CD14-positive monocyte (primary cell): ENCODE measurements at regions not wholly inside any gene's neighbourhood (a gene's known extent, or its start where the extent isn't known, plus 50 kb on each side); places are given as distances from the start of the nearest gene placed in this dataset.

ENCODE experiments used
- DNase-seq, 3 donors: peaks; one replicate each; pipeline ENCODE4 v3.0.0-alpha.2; 2011 to 2022
- H2AFZ ChIP-seq: 2 replicates; pipeline ENCODE4 v1.6.0; 2012; ENCODE audit warnings: mild to moderate bottlenecking, low read depth, low read length, inconsistent platforms; ENCODE audit not compliant: insufficient read depth, poor library complexity, severe bottlenecking
- H3K27ac ChIP-seq, 2 donors: 1 replicate in 1 of 2; 2 replicates in 1 of 2; pipeline ENCODE4 v1.5.1; 2012 to 2013; ENCODE audit warnings: low read length in 2 of 2, control low read depth in 1 of 2, inconsistent platforms in 1 of 2, low read depth in 1 of 2, mild to moderate bottlenecking in 1 of 2
- H3K27me3 ChIP-seq, 2 donors: one replicate each; pipeline versions ENCODE4 v1.6.0 to v1.6.1; 2011 to 2013; ENCODE audit warnings: low read length in 2 of 2; ENCODE audit not compliant: control insufficient read depth in 2 of 2, insufficient read depth in 2 of 2
- H3K36me3 ChIP-seq, 2 donors: replicated peaks in 1 of 2; 1 replicate in 1 of 2; 2 replicates in 1 of 2; pipeline versions ENCODE4 v1.5.1 to v1.6.1; 2012 to 2013; ENCODE audit warnings: low read length in 2 of 2, control low read depth in 1 of 2, inconsistent platforms in 1 of 2, mild to moderate bottlenecking in 1 of 2; ENCODE audit not compliant: insufficient read depth in 2 of 2, control insufficient read depth in 1 of 2
- H3K4me1 ChIP-seq, 2 donors: 1 replicate in 1 of 2; 2 replicates in 1 of 2; pipeline versions ENCODE4 v1.5.1 to v1.6.1; 2012 to 2013; ENCODE audit warnings: low read length in 2 of 2, control low read depth in 1 of 2, inconsistent platforms in 1 of 2, mild to moderate bottlenecking in 1 of 2, moderate library complexity in 1 of 2; ENCODE audit not compliant: insufficient read depth in 2 of 2, control insufficient read depth in 1 of 2
- H3K4me2 ChIP-seq: replicated peaks from 2 replicates; pipeline ENCODE3; 2012; ENCODE audit warnings: low read length, moderate library complexity, mild to moderate bottlenecking; ENCODE audit not compliant: poor library complexity, severe bottlenecking; ENCODE audit errors: extremely low read depth
- H3K4me3 ChIP-seq, 3 experiments: fragments of 200-600 bp in 1 of 3; sonication (generic) in 1 of 3; replicated peaks in 1 of 3; 1 replicate in 2 of 3; 2 replicates in 1 of 3; pipeline ENCODE4 v1.5.1; 2011 to 2013; ENCODE audit warnings: low read length in 3 of 3, mild to moderate bottlenecking in 3 of 3, control low read depth in 2 of 3, low read depth in 2 of 3, inconsistent platforms in 1 of 3, moderate library complexity in 1 of 3
- H3K79me2 ChIP-seq: 2 replicates; pipeline ENCODE4 v1.6.0; 2012; ENCODE audit warnings: mild to moderate bottlenecking, control low read depth, inconsistent platforms, low read length, moderate library complexity; ENCODE audit not compliant: insufficient read depth
- H3K9ac ChIP-seq: 2 replicates; pipeline ENCODE4 v1.6.0; 2017; ENCODE audit warnings: low read length, mild to moderate bottlenecking; ENCODE audit not compliant: insufficient read depth, poor library complexity, severe bottlenecking
- H3K9me3 ChIP-seq, 2 donors: replicated peaks in 1 of 2; 1 replicate in 1 of 2; 2 replicates in 1 of 2; pipeline versions ENCODE4 v1.5.1 to v1.6.1; 2012 to 2013; ENCODE audit warnings: low read length in 2 of 2, control low read depth in 1 of 2; ENCODE audit not compliant: control insufficient read depth in 1 of 2, insufficient read depth in 1 of 2
- H4K20me1 ChIP-seq: 2 replicates; pipeline ENCODE4 v1.6.0; 2012; ENCODE audit warnings: mild to moderate bottlenecking, low read length, control low read depth, moderate library complexity; ENCODE audit not compliant: insufficient read depth
- H3K27ac Mint-ChIP-seq, 7 donors: one replicate each; pipeline ENCODE4 v1.8.0; 2020; ENCODE audit warnings: mild to moderate bottlenecking in 7 of 7, mixed read lengths in 7 of 7, moderate library complexity in 6 of 7, inconsistent platforms in 2 of 7
- H3K27me3 Mint-ChIP-seq, 3 donors: one replicate each; pipeline ENCODE4 v1.8.0; 2021 to 2022; ENCODE audit warnings: low read depth in 3 of 3, mild to moderate bottlenecking in 3 of 3, mixed read lengths in 3 of 3, moderate library complexity in 3 of 3, inconsistent platforms in 1 of 3
- H3K36me3 Mint-ChIP-seq, 2 donors: one replicate each; pipeline ENCODE4 v1.8.0; 2020; ENCODE audit warnings: mixed read lengths in 2 of 2, inconsistent platforms in 1 of 2, mild to moderate bottlenecking in 1 of 2
- H3K4me1 Mint-ChIP-seq: one replicate; pipeline ENCODE4 v1.8.0; 2020; ENCODE audit warnings: mild to moderate bottlenecking, mixed read lengths
- H3K4me3 Mint-ChIP-seq, 2 donors: one replicate each; pipeline ENCODE4 v1.8.0; 2020; ENCODE audit warnings: mild to moderate bottlenecking in 2 of 2, mixed read lengths in 2 of 2, moderate library complexity in 1 of 2
- H3K9me3 Mint-ChIP-seq, 7 donors: one replicate each; pipeline ENCODE4 v1.8.0; 2020 to 2022; ENCODE audit warnings: mixed read lengths in 7 of 7, mild to moderate bottlenecking in 6 of 7, moderate library complexity in 6 of 7, inconsistent platforms in 2 of 7
- WGBS: methylation state at CpG from one replicate; pipeline ENCODE4 v1.1.5; 2013; ENCODE audit warnings: missing lambda C conversion rate; ENCODE audit not compliant: insufficient coverage; 5-methylcytosine and 5-hydroxymethylcytosine counted together
- intact Hi-C, 2 donors: fragments of 100-400 bp; cut with micrococcal nuclease; formaldehyde crosslinking; loops; one replicate each; pipeline versions ENCODE4 v1.15.0 to v1.15.1; 2023
- TF ChIP-seq, protein P1 (sequence below): fragments of 200-600 bp; IDR thresholded peaks from one replicate; pipeline ENCODE4 v1.8.0; 2022; ENCODE audit warnings: antibody characterized with exemption, mild to moderate bottlenecking

DNA sequence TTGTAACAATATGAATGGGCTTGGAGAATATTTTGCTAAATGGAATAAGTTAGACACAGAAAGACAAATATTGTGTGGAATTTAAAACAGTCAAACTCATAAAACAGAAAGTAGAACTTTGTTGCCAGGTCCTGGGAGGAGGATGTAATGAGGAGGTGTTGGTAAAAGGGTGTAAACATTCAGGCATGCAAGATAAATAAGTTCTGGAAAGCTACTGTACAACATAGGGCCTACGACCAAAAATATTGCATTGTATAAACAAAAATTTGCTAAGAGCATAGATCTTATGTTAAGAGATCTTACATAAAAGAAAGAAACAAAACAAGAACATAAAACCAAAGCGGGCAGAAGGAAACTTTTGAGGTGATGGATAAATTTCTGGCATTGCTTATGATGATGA lies 1907.8 kb upstream of the PCDH20 start:
- no peaks in the 10 kb centered on the region for H3K36me3 Mint-ChIP-seq
- WGBS = no CpG with 5 or more reads among the region's 2 CpGs
- TF ChIP-seq, protein P1, sequence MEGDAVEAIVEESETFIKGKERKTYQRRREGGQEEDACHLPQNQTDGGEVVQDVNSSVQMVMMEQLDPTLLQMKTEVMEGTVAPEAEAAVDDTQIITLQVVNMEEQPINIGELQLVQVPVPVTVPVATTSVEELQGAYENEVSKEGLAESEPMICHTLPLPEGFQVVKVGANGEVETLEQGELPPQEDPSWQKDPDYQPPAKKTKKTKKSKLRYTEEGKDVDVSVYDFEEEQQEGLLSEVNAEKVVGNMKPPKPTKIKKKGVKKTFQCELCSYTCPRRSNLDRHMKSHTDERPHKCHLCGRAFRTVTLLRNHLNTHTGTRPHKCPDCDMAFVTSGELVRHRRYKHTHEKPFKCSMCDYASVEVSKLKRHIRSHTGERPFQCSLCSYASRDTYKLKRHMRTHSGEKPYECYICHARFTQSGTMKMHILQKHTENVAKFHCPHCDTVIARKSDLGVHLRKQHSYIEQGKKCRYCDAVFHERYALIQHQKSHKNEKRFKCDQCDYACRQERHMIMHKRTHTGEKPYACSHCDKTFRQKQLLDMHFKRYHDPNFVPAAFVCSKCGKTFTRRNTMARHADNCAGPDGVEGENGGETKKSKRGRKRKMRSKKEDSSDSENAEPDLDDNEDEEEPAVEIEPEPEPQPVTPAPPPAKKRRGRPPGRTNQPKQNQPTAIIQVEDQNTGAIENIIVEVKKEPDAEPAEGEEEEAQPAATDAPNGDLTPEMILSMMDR = no peak

DNA sequence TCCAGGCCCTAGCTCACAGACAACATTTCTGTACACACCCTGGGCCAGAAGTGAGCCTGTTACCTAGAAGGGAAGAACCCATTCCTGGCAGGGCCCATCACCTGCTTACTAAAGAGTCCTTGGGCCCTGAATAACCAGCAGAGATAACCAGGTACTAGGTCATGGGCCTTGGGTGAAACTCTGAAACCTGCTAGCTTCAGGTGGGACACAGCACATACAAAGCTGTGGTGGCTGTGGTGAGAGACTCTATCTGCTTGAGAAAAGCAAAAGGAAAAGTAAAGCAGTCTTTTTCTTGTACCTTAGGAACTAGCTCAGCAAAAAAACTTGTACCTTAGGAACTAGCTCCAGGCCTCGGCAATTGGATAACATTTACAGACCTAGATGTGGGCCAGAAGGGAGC lies 1895.9 kb upstream of the PCDH20 start:
- TF ChIP-seq, protein P1 = no peak
- Mint-ChIP-seq H3K36me3 (no peaks in the 10 kb centered on the region), H3K9me3 (peaks cover 0 to 21% (median 1%) of the 10 kb centered on the region in 7 donors), H3K4me1 (no peaks in the 10 kb centered on the region), H3K27ac (peak overlapping the region in 1 of 7 donors; percentile 20), H3K4me3 (no peak overlapping the region), H3K27me3 (peaks cover 0 to 1% (median 0%) of the 10 kb centered on the region in 3 donors)
- Histone ChIP-seq H3K4me2 (no peak overlapping the region), H2AFZ (no peak overlapping the region), H3K4me3 (no peak overlapping the region), H3K27ac (no peak overlapping the region), H3K27me3 (no peaks in the 10 kb centered on the region), H3K9me3 (peaks cover 14 to 17% of the 10 kb centered on the region in 2 donors), H3K4me1 (no peaks in the 10 kb centered on the region), H4K20me1 (no peaks in the 10 kb centered on the region), H3K79me2 (no peaks in the 10 kb centered on the region), H3K9ac (no peak overlapping the region), H3K36me3 (no peaks in the 10 kb centered on the region)
- no peak for DNase-seq
- WGBS = 86% methylated on average over 1 of the region's 1 CpG
- intact Hi-C loops = no loop called here

More for the DNA sequence above, 1907.8 kb upstream of the PCDH20 start:
- peaks cover 0 to 2% (median 0%) of the 10 kb centered on the region in 7 donors for H3K9me3 Mint-ChIP-seq
- Histone ChIP-seq H3K9me3 (no peaks in the 10 kb centered on the region), H4K20me1 (no peaks in the 10 kb centered on the region), H3K79me2 (no peaks in the 10 kb centered on the region), H3K27me3 (no peaks in the 10 kb centered on the region), H3K4me1 (no peaks in the 10 kb centered on the region), H2AFZ (no peak overlapping the region), H3K9ac (no peak overlapping the region), H3K27ac (no peak overlapping the region), H3K4me2 (no peak overlapping the region), H3K4me3 (no peak overlapping the region), H3K36me3 (no peaks in the 10 kb centered on the region)
- no peak overlapping the region for H3K4me3 Mint-ChIP-seq
- intact Hi-C loops = no loop called here
- H3K27ac Mint-ChIP-seq = no peak overlapping the region
- DNase-seq = no peak
- H3K27me3 Mint-ChIP-seq = no peaks in the 10 kb centered on the region
- no peaks in the 10 kb centered on the region for H3K4me1 Mint-ChIP-seq
